Left forelimb (tissue), 1 donor: ENCODE measurements at regions not wholly inside any gene's neighbourhood (a gene's known extent, or its start where the extent isn't known, plus 50 kb on each side); places are given as distances from the start of the nearest gene placed in this dataset.

ENCODE experiments used
- DNase-seq: peaks from one replicate; pipeline ENCODE4 v3.0.0-alpha.2; 2018; ENCODE audit warnings: low spot score

DNA sequence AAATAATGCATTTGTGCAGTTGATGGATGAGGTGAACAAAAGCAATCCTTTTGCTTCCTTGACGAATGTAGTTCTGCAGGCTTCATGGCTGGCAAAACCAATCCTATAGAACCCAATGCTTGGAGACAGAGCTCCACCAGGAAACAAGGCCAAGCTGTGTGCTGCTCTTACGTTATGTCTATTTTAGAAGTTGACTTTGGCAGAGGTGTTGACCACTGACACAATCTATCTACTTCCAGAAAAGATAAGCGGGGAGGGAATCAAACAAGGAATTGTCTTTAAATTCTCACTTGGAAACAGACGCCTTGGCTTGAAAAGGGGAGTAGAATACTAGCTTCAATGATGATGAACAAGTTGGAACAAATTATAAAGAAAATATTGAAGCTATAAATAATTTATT is 211.2 kb downstream of the SETD4 start:
- no peak for DNase-seq

DNA sequence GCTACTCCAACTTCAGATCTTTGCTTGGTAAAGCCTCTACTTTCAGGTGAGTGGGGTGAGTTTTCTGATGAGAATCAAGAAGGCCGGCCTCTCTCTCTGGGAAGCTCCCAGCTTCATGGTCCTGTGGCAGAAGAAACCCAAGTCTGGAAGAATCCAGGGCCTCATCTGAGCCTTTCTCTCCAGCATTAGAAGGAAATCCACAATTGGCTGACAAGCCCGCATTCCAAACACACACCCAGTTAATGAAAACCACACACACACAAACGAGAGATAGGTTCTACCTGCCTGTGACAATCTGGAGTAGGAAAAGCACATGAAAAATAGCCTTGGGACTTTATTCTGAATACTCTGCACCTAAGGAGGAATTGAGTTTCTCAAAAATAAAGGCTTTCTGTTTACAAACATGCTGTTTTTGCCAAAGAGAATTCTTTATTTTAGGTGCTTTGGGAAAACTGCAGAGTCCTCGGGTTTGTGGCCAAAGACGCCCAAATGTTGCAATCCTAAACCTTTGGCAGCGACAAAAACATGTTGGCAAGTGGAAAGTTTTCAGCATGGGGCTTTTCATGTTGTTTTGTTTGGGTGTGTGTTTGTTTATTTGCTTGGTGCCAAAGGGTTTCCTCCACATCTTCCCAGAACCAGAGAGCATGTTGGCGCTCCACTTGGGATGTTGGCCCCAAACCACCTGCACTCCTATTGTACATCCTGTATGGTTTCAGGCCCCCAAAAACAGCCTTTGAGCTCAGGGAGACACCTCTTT is 216.2 kb downstream of the SETD4 start:
- DNase-seq: no peak

DNA sequence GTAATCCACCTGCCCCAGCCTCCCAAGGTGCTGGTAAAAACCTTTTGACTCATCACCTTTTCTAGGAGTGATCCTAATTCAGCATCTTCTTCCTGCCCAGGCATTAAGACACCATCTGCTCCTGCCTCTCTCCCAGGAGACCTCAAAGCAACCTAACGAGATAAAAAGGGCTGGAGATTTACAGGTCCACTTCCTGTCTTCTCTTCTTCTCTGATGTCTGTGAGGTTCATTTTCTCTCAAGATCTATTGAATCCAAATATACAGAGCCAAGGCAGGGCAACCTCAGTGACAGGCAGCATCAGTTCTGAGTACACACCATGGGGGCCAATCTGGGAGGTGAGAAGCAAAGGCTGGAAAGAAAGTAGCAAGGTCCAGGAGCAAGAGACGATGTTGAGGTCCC is 219.4 kb downstream of the SETD4 start:
- DNase-seq: no peak

DNA sequence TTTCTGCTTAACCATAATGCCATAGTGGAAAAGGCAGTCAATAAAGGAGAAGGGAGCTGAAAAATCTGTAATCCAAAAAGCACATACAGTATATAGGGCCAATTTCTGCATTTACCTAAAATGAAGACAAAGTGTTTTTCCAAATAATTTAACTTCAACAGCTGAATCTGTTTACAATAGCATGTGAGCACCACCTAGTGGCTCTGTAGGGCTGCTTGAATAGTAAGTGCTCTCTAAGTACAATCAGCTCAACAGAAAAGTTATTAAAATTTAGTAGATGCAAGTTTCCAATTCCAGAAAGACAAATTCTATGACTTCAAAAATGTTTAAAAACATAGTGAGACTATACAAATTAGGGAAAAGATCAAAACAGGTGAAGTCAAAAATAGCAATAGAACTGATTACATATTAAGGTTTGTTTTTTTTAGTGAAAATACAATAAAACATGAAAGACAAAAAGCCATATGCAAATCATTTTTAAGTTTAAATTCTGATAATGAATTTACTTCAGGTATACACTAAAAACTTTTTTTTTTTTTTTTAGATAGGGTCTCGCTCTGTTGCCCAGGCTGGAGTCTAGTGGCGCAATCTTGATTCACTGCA is 220.0 kb downstream of the SETD4 start:
- no peak for DNase-seq

DNA sequence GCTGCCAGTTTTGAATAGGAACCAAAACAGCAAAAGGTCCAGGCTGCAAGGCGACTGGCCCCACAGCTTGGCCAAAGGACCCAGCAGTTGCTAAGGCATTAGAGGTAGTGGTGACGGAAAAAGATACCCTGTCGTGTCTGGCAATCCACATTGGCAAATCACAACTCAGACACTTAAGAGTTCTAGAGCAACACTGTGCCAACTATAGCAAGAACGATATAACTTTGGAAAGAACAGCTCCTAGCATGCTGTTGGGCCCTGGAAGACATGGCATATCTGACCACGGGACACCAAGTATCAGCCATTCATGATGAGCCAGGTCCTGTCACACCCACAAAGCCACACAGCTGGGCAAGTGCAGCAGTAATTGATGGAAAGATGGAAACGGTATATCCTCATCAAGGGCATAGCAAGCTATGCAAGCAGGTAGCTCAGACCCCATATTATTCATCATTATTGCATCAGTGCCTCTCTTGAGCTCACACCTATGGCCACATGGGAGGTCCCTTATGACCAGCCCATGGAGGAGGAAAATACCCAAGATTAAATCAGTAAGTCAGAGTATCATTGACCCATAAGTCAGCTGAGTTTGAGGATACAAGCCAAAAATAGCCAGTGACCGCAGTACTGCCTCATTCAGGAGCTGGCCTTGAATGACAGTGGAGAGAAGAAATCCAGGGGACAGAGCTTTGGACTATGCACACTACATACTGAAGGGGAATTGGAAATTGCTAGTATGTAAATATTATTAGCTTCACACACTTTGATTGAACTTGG is 221.2 kb downstream of the SETD4 start:
- DNase-seq: no peak

DNA sequence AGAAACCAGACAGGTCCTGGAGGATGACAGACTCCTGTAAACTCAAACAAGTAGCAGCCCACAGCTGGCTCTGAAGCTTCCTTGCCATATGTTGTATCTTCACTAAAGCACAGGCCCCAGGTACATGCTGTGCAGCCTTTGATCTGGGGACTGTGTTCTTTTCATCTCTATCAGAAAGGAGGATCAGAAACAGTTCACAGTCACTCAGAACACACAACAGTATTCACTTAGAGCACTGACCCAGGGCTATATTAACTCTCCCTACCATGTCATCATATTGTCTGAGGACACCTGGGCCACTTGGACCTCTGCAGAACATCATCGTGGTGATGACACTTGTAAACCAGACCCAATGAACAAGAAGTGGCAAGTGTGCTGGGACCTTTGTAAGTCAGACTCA is 222.0 kb downstream of the SETD4 start:
- DNase-seq: no peak

DNA sequence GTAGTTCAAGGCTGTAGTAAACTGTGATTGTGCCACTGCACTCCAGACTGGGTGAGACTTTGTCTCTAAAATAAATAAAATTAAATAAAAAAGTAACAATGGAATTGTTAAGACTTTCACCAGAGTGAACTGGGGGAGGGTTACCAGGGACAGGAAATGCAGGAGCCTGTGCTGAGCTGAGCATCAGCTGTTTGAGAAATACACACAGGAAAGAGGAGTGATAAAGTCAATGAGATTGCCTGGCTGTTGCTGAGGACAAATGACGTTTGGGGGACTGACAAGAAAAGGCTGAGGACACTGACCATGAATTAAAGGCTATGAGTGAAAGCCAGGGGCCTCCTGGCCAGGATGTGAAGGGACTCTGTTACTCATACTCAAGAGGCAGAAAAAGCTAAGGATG is 226.3 kb downstream of the SETD4 start:
- DNase-seq: no peak

DNA sequence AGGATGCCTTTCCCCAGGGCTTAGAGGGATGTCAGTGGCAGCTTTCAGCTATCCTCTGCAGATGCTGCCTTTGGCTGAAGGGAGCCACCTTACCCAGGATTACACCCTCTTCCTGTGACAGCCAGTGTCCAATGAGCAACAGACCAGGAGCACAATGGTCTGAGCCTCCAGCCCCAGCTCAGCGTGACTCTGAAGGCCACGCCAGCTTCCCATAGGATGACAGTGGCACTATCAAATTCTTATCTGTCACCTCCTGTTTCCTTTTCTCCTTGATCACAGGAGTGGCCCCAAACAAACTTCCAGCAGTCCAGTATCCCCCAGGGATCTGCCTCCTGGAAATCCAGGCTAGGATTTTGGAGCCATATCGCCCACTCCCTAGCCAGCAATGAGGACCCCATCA is 226.9 kb downstream of the SETD4 start:
- no peak for DNase-seq

DNA sequence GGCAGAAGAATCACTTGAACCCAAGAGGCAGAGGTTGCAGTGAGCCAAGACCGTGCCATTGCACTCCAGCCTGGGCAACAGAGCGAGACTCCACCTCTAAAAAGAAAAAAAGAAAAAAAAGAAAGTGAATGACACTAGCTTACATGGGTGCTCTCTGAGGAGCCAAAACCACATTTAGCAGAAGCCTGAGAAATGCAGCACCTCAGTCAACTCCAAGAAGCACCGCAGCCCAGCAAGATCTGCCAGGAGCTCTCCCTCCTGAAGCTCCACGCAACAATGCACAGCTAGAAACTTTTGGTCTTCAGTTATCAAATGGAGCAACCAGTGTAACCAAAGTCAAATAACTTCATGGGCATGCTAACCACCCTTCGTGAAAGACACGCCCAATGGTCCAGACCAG is 229.1 kb downstream of the SETD4 start:
- no peak for DNase-seq

DNA sequence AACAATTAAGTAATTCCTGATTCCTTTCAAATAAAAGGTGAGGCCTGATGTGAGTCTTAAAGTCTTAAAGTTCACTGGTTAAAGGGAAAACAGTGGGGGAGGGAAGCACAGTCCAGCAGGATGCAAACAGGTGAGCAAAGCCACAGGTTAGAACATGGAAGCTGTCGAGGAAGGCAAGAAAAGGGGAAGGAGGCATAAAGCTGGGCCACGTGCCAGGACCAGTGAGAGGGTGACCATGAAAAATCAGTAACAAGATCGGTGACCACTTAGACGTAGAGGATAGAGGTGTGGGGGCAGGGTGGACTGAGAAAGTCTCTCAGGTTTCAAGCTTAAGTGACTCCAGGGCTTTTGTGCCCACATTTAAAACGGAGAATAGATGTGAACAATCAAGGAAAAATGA is 231.3 kb downstream of the SETD4 start:
- no peak for DNase-seq

DNA sequence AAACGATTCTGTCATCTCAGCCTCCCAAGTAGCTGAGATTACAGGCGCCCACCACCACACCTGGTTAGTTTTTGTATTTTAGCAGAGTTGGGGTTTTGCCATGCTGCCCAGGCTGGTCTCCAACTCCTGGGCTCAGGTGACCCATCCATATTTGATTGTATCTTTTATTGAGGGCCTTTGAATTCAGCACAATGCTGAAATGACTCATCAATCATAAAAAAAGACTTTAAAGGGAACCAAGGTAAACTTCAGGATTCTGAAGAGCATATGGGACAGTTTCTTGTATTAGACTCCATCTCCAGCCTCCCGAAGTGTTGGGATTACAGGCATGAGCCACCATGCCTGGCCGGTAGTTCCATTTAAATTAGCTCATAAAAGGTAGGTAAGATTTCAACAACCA is 232.2 kb downstream of the SETD4 start:
- no peak for DNase-seq

DNA sequence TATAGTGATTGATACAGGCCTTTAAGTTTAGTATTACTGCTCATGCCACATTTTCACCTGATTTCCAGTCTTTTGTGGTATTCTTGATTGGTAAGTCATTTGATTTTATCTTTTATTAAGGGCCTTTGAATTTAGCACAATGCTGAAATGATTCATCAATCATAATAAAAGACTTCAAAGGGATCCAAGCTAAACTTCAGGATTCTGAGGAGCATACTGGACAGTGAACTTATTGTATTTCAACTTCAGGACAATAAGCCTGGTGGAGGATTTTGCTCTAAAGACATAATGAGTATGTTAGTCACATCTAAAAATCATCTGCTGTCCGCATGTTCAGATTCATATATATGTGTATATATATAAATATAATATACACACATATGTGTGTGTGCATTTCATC is 233.3 kb downstream of the SETD4 start:
- no peak for DNase-seq

DNA sequence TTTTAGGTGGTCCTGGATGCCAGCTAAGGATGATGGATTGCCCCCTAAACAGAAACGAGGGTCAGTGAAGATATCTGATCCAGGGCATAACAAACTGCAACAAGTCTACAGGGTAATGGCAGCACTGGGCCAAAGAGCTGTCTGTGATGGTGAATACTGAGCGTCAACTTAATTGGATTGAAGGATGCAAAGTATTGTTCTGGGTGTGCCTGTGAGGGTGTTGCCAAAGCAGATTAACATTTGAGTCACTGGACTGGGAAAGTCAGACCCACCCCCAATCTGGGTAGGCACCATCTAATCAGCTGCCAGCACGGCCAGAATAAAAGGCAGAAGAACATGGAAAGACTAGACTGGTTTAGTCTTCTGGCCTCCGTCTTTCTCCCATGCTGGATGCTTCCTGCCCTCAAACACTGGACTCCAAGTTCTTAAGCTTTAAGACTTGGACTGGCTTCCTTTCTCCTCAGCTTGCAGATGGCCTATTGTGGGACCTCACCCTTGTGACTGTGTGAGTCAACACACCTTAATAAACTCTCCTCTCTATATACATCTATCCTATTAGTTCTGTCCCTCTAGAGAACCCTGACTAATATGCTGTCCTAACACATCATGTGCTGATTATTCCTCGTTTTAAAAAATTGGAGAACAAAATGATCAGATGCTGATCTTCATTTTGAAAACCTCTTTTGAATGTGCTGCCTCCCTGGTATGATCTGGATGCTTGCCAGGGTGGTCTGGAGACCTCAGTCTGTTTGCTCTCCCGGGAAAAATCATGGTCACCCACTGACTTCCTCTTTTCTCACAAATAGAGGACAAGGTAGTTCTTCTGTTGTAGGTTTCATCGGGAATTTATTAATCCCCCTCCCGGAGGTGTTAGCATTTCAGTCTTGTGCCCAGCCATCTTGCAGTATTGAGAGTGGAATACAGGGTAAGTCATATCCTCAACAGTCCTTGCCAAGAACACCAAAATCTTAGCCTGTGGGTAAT is 234.7 kb downstream of the SETD4 start:
- DNase-seq: no peak

DNA sequence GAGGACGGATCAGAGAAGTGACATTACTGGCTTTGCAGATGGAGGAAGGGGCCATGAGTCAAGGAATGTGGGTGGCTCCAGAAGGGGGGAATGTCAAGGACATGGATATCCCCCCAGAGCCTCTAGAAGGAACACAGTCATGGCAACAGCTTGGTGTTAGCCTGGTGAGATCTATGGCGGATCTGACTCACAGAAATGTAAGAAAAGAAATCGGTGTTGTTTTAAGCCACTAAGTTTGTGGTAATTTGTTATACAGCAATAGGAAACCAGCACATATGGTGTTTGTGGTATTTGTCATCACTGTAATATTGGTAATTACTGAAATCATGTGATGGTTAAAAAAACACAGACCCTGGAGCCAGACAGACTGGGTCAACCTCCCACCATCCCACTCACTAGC is 236.2 kb downstream of the SETD4 start:
- no peak for DNase-seq

DNA sequence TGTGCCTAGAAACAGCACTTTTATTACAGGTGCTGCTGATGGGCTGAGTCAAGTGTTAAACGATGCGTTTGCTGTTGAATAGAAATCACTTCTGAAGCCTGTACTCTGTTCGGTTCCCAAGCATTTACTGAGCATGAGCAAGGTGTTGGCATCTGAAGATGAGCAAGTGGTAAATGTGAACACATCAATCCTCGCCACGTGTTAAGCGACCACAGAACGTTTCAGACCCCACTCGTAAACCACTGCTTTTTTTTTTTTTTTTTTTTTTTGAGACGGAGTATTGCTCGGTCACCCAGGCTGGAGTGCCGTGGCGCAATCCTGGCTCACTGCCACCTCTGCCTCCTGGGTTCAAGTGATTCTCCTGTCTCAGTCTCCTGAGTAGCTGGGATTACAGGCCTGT is 241.2 kb downstream of the SETD4 start:
- DNase-seq: no peak

DNA sequence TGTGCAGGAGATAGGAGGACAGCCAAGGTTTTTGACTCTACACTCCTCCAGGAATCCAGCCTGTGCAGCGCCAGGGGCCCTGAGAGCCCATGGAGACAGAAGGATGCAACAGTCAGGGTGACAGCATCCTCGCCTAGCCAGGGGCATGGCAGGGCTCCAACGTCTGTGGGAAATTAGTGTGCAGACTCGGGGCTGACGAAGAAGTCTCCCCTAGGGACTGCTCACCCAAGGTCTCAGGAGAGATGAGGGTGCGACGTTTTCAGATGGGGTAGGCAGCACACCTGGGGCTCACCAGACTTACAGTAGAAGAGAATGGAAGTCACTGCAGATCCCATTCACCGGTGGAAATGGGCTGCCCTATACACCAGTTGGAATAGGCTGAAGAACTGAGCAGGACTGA is 241.7 kb downstream of the SETD4 start:
- DNase-seq: no peak

DNA sequence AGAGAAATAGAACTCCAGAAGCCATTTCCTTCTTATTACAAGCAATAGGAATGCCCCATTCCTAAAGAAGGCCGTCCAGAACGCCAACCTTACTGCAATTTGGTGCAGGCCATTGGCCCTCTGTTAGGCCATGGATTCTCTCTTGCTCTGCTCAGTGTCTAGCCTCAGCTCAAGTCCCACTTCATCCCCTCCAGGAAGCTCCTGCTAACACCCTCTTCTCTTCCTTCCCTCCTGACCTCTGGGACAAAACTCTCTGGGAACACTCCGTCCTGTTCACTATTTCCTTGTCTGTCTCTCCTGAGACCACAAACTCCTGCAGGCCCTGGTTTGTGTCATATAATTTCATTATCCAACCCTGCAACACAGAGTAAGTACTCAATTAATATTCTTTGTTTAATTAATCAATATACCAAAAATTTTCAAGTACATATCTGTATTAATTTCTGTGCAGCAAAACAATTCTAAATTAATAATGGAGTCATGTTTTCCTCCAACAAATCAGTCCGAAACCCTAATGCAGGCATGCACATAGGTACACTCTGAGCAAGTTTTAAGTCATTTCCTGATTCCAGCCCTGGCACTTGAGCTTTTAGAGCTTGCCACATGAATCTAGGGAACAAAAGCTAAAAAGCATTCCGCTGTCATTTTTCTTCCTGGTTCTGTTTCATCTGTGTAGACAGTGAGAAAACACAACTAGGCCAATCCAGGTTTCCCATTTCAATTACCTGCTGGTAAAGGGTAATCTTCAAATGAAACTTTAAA is 245.3 kb downstream of the SETD4 start:
- DNase-seq: no peak

DNA sequence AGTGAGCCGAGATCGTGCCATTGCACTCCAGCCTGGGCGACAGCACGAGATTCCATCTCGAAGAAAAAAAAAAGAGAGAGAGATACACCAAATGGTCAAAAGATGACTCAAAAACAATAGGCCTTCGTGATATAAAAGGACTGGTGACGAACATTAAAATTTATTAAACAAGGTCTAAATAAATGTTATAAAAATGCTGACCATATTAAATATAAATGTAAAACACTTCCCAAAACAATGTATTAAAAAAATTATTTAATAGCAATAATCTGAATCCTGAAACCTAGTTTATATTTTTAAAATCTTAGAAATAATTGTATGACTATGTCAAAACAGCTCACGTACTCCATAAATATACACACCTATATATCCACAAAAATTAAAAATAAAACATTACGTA is 247.6 kb downstream of the SETD4 start:
- no peak for DNase-seq

DNA sequence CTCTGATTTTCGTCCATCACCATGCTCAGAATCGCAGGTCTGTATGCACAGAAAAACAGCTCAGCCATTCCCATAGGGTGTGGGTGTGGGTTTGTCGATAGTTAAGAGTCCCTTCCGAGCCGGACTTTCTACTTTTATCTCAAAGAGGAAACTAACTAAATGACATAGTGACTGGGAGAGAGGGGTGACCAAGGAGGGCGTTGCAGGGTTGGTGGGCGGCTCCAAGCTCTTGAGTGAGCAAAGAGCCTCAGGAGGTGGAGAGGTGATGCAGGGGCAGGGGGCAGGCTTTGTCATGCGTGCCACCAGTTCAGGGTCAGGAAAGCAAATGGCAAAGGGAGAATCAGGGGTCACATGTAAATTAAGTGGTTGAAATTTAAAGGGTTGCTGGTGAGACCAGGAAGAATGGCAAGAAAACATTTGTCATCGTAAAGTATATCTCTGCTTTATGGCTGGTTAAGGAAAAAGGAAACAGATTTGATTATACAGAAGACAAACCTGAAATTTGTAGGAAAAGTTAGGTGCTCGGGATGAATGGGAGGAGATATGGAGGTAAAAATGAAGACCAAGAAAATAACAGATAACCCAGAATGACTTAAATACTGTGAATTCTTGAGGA is 249.0 kb downstream of the SETD4 start:
- no peak for DNase-seq

DNA sequence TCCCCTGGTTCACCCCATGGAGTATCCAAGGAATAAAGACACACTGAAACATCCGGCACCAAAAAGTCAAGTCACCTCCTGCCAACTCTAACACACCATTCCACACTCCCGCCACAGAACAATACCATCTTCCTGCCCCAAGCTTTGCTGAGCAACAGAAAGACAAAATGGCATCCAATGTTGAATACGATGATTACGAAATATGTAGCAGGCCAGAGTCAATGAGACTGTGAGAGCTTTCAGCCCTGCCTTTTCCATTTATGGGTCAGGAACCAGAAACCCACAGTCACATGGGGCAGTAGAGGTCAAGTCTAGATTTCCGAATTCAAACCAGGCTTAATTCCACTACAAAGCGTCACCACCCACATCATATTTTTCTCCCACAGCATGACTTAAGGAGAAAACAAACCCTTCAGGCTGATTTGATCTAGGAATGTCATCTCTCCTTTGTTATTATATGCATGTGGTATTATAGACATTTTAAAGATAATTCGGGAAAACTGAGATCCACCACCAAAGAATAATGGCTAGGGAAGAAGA is 249.8 kb downstream of the SETD4 start:
- DNase-seq: no peak

DNA sequence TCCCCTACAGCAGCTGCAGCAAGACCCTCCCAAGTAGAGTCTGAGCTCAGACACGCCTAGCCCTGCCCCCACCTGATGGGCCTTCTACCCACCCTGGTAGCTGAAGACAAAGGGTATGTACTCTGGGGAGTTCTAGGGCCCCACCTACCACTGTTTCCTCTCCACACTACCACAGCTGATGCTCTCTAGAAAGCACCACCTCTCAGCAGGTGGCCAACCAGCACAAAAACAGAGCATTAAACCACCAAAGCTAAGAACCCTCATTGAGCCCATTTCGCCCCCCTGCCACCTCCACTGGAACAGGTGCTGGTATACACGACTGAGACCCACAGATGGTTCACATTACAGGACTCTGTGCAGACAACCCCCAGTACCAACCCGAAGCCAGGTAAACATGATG is 258.9 kb downstream of the SETD4 start:
- no peak for DNase-seq
